ENCODE measurements at regions not wholly inside any gene's neighbourhood (a gene's known extent, or its start where the extent isn't known, plus 50 kb on each side); places are given as distances from the start of the nearest gene placed in this dataset.

DNA sequence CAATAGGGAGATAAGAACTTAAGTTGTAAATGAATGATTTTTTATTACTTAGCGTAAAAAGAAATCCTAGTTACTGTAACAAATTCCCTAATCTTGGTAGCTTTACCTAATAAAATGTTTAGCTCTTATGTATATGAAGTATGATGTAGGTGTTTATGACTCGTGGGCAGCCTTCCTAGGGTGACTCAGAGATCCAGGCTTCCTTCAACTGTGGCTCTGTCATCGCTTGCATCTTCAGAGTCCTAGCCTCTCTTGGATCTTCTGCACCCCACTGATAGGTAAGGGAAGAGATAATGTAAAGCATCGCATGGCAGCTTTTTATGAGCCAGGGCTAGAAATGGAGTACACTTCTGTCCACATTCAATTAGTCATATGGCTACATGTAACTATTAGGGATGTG, 165.6 kb upstream of the GLRA2 start:
- no peak for TF ChIP-seq CTCF (conservative IDR thresholded peaks at IDR 0.05; ENCODE audit: low read depth, low read length)
- no peak for TF ChIP-seq EZH2 (IDR thresholded peaks at IDR 0.05; ENCODE audit: borderline replicate concordance, low read depth, low read length, poor library complexity, severe bottlenecking)

All from A673 (cell line).